ENCODE measurements at regions not wholly inside any gene's neighbourhood (a gene's known extent, or its start where the extent isn't known, plus 50 kb on each side); places are given as distances from the start of the nearest gene placed in this dataset.

DNA sequence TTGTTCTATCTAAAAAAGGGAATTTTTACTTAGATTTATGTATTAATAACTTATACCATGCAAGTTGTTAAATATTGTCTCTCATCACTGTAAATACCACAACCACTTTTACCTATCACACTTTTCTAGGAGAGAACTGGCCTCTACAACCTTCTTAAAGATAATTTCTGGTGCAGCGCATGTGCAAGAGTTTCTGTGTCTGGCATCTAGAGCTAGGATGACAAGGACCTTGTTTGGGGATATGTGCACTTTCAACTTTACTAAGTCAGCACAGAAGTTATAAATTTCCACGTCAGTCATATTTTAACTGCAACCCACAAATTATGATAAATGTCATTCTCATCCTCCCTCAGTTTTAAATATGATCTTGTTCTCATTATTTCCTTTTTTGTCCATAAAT, 156.9 kb upstream of the ADCY1 start:
- H3K4me1 ChIP-seq (ENCODE audit: insufficient read depth, low read length, poor library complexity, severe bottlenecking) = no peaks in the 10 kb centered on the region
- no peak for DNase-seq (ENCODE audit: low spot score)
- no peak overlapping the region for H3K4me3 ChIP-seq (ENCODE audit: low read depth, low read length, poor library complexity, severe bottlenecking)
- no peaks in the 10 kb centered on the region for H3K36me3 ChIP-seq (ENCODE audit: insufficient read depth, low read length)
- no peaks in the 10 kb centered on the region for H3K9me2 ChIP-seq (ENCODE audit: insufficient read depth, low read length)
- ChIA-PET CTCF (ENCODE audit: unreplicated experiment) (no interaction called here), POLR2A (no interaction called here)
- H2AFZ ChIP-seq (ENCODE audit: low read length) = no peak overlapping the region
- H3K27ac ChIP-seq (ENCODE audit: low read depth, low read length, poor library complexity, severe bottlenecking) = no peak overlapping the region
- no peaks in the 10 kb centered on the region for H3K9me3 ChIP-seq (ENCODE audit: low read length)
- intact Hi-C loops (cut with micrococcal nuclease; ENCODE audit: unreplicated experiment) = no loop called here
- no peak overlapping the region for H3K4me2 ChIP-seq (ENCODE audit: low read length)
- no peak for TF ChIP-seq EZH2phosphoT487 (IDR thresholded peaks at IDR 0.05; ENCODE audit: borderline replicate concordance, low read depth, low read length)
- TF ChIP-seq, protein P1, sequence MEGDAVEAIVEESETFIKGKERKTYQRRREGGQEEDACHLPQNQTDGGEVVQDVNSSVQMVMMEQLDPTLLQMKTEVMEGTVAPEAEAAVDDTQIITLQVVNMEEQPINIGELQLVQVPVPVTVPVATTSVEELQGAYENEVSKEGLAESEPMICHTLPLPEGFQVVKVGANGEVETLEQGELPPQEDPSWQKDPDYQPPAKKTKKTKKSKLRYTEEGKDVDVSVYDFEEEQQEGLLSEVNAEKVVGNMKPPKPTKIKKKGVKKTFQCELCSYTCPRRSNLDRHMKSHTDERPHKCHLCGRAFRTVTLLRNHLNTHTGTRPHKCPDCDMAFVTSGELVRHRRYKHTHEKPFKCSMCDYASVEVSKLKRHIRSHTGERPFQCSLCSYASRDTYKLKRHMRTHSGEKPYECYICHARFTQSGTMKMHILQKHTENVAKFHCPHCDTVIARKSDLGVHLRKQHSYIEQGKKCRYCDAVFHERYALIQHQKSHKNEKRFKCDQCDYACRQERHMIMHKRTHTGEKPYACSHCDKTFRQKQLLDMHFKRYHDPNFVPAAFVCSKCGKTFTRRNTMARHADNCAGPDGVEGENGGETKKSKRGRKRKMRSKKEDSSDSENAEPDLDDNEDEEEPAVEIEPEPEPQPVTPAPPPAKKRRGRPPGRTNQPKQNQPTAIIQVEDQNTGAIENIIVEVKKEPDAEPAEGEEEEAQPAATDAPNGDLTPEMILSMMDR (conservative IDR thresholded peaks at IDR 0.05; ENCODE audit: low read length) = no peak
- H3K79me2 ChIP-seq (ENCODE audit: insufficient read depth, low read depth, low read length) = no peaks in the 10 kb centered on the region
- H4K20me1 ChIP-seq (ENCODE audit: insufficient read depth, low read length) = no peaks in the 10 kb centered on the region
- BruUV-seq (replicated peaks) = no TSS peak

DNA sequence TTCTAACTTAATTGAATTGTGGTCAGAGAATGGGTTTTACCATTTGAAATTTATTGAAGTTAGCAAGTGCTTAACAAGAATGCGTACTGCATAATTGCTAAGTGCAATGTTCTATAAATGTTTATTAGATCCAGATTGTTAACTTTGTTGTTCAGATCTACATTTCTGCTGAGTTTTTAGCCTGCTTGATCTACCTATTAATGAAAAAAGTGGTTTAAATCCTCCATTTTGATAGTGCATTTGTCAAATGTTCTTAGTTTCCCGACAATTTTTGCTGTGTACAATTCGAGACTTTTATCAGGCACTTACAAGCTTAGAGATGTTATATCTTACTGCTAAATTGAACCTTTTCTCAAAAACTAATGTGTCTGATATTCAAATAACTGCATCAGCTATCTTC, 156.4 kb upstream of the ADCY1 start:
- intact Hi-C loops (cut with micrococcal nuclease; ENCODE audit: unreplicated experiment) = no loop called here
- no TSS peak for BruUV-seq (replicated peaks)
- H3K4me3 ChIP-seq (ENCODE audit: low read depth, low read length, poor library complexity, severe bottlenecking) = no peak overlapping the region

DNA sequence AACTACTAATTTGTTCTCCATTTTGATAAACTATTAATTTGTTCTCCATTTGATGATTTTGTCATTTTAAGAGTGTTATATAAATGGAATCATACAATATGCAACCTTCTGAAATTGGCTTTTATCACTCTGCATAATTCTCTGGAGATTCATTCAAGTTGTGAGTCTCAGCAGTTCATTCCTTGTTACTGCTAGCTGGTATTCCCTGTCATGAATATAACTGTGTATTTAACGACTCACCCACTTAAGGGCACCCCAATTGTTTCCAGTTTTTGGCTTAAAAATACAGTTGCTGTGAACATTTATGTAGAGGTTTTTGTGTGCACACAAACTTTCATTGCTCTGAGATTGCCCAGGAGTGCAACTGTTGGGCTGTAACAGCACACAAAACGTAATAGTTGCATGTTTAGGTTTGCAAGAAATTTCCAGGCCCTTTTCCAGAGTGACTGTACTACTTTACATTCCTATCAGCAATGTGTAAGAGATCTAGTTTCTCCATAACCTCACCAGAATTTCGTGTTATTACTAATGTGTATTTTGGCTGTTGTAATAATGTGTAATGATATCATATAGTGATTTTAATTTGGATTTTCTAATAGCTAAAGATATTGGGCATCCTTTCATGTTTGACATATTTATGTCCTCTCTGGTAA, 153.2 kb upstream of the ADCY1 start:
- intact Hi-C loops (cut with micrococcal nuclease; ENCODE audit: unreplicated experiment) = no loop called here
- Histone ChIP-seq H3K79me2 (ENCODE audit: insufficient read depth, low read depth, low read length) (no peaks in the 10 kb centered on the region), H3K4me1 (ENCODE audit: insufficient read depth, low read length, poor library complexity, severe bottlenecking) (no peaks in the 10 kb centered on the region), H3K9me3 (ENCODE audit: low read length) (no peaks in the 10 kb centered on the region), H2AFZ (ENCODE audit: low read length) (no peak overlapping the region), H3K4me3 (ENCODE audit: low read depth, low read length, poor library complexity, severe bottlenecking) (no peak overlapping the region), H3K4me2 (ENCODE audit: low read length) (no peak overlapping the region), H3K27ac (ENCODE audit: low read depth, low read length, poor library complexity, severe bottlenecking) (no peak overlapping the region), H3K9me2 (ENCODE audit: insufficient read depth, low read length) (no peaks in the 10 kb centered on the region), H4K20me1 (ENCODE audit: insufficient read depth, low read length) (no peaks in the 10 kb centered on the region), H3K36me3 (ENCODE audit: insufficient read depth, low read length) (no peaks in the 10 kb centered on the region)
- BruUV-seq (replicated peaks) = no TSS peak
- no peak for DNase-seq (ENCODE audit: low spot score)
- no peak for TF ChIP-seq EZH2phosphoT487 (IDR thresholded peaks at IDR 0.05; ENCODE audit: borderline replicate concordance, low read depth, low read length)
- TF ChIP-seq, protein P1 (conservative IDR thresholded peaks at IDR 0.05; ENCODE audit: low read length) = no peak
- CTCF ChIA-PET (ENCODE audit: unreplicated experiment) = no interaction called here
- POLR2A ChIA-PET = no interaction called here

More for the DNA sequence above, 156.4 kb upstream of the ADCY1 start:
- ChIA-PET POLR2A (no interaction called here), CTCF (ENCODE audit: unreplicated experiment) (no interaction called here)
- no peak for TF ChIP-seq EZH2phosphoT487 (IDR thresholded peaks at IDR 0.05; ENCODE audit: borderline replicate concordance, low read depth, low read length)
- TF ChIP-seq, protein P1 (conservative IDR thresholded peaks at IDR 0.05; ENCODE audit: low read length) = no peak
- H3K27ac ChIP-seq (ENCODE audit: low read depth, low read length, poor library complexity, severe bottlenecking) = no peak overlapping the region
- no peak overlapping the region for H3K4me2 ChIP-seq (ENCODE audit: low read length)
- H3K79me2 ChIP-seq (ENCODE audit: insufficient read depth, low read depth, low read length) = no peaks in the 10 kb centered on the region
- no peaks in the 10 kb centered on the region for H3K9me2 ChIP-seq (ENCODE audit: insufficient read depth, low read length)
- no peak overlapping the region for H2AFZ ChIP-seq (ENCODE audit: low read length)
- DNase-seq (ENCODE audit: low spot score) = no peak
- H4K20me1 ChIP-seq (ENCODE audit: insufficient read depth, low read length) = no peaks in the 10 kb centered on the region
- H3K4me1 ChIP-seq (ENCODE audit: insufficient read depth, low read length, poor library complexity, severe bottlenecking) = no peaks in the 10 kb centered on the region
- no peaks in the 10 kb centered on the region for H3K36me3 ChIP-seq (ENCODE audit: insufficient read depth, low read length)
- H3K9me3 ChIP-seq (ENCODE audit: low read length) = no peaks in the 10 kb centered on the region
